ENCODE measurements at regions not wholly inside any gene's neighbourhood (a gene's known extent, or its start where the extent isn't known, plus 50 kb on each side); places are given as distances from the start of the nearest gene placed in this dataset.

DNA sequence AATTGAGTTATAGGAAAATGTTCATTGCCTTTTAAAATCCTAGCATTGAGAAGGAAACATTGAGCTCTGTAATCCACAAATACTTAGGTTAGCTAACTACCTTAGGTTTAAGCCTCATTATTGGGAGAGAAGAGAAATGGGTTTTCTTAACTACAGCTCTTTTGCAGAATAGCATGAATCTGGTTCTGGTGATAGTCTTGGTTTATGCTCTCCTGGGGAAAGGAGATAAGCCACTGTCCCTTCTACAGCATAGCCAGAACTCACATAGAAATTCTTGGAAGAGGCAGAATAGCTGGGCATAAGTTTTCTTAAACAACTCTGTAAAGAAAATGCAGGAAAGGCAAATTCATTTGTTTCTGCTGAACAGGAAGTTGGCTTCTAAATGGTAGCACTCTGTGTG is 378.6 kb upstream of the CHRM2 start:
- no peak for DNase-seq
- no peak overlapping the region for H3K27ac ChIP-seq
- intact Hi-C loops (cut with DNase I; ENCODE audit: low total_unique reads) (no loop called here), in situ Hi-C loops (cut with MboI; ENCODE audit: low pct_ligation_motif_present in 1 of 4, low pct_unique_long_range_greater_than_20kb in 1 of 4, low sequenced_read_pairs in 3 of 4) (no loop called here)
- no peaks in the 10 kb centered on the region for H3K36me3 ChIP-seq
- H3K4me3 ChIP-seq, result no peak overlapping the region
- TF ChIP-seq CTCF (IDR thresholded peaks at IDR 0.05) (no peak), EP300 (IDR thresholded peaks at IDR 0.05; ENCODE audit: low read depth) (no peak), POLR2A (IDR thresholded peaks at IDR 0.05) (no peak), POLR2AphosphoS5 (IDR thresholded peaks at IDR 0.05) (no peak)
- no peaks in the 10 kb centered on the region for H3K9me3 ChIP-seq
- H3K4me1 ChIP-seq, result no peaks in the 10 kb centered on the region
- no peaks in the 10 kb centered on the region for H3K27me3 ChIP-seq

GRCh38 chr7:136480901-136481300 is 387.6 kb upstream of the CHRM2 start:
- intact Hi-C loops (cut with DNase I; ENCODE audit: low total_unique reads) (no loop called here), in situ Hi-C loops (cut with MboI; ENCODE audit: low pct_ligation_motif_present in 1 of 4, low pct_unique_long_range_greater_than_20kb in 1 of 4, low sequenced_read_pairs in 3 of 4) (no loop called here)
- no peak for TF ChIP-seq EP300 (IDR thresholded peaks at IDR 0.05; ENCODE audit: low read depth)
- no peak for TF ChIP-seq POLR2AphosphoS5 (IDR thresholded peaks at IDR 0.05)
- TF ChIP-seq CTCF (IDR thresholded peaks at IDR 0.05), result no peak
- no peak for TF ChIP-seq POLR2A (IDR thresholded peaks at IDR 0.05)
- Histone ChIP-seq H3K36me3 (no peaks in the 10 kb centered on the region), H3K9me3 (no peaks in the 10 kb centered on the region), H3K27ac (no peak overlapping the region), H3K4me1 (no peaks in the 10 kb centered on the region), H3K27me3 (no peaks in the 10 kb centered on the region), H3K4me3 (no peak overlapping the region)
- no peak for DNase-seq
- 56 to 60% methylated on average over 4 of the region's 4 CpGs for WGBS, 2 donors (ENCODE audit: low coverage in 1 of 2)

- WGBS, 2 donors (ENCODE audit: low coverage in 1 of 2), result 25 to 41% methylated on average over 2 of the region's 2 CpGs
- intact Hi-C loops (cut with DNase I; ENCODE audit: low total_unique reads) (no loop called here), in situ Hi-C loops (cut with MboI; ENCODE audit: low pct_ligation_motif_present in 1 of 4, low pct_unique_long_range_greater_than_20kb in 1 of 4, low sequenced_read_pairs in 3 of 4) (no loop called here)
- Histone ChIP-seq H3K27me3 (no peaks in the 10 kb centered on the region), H3K4me1 (no peaks in the 10 kb centered on the region), H3K27ac (no peak overlapping the region), H3K9me3 (peaks cover 0 to 3% of the 10 kb centered on the region in 2 donors), H3K36me3 (no peaks in the 10 kb centered on the region), H3K4me3 (no peak overlapping the region)
- TF ChIP-seq POLR2AphosphoS5 (IDR thresholded peaks at IDR 0.05), result no peak
- TF ChIP-seq POLR2A (IDR thresholded peaks at IDR 0.05), result no peak
- TF ChIP-seq CTCF (IDR thresholded peaks at IDR 0.05), result no peak
- no peak for TF ChIP-seq EP300 (IDR thresholded peaks at IDR 0.05; ENCODE audit: low read depth)
- DNase-seq, result no peak
Measured at GRCh38 chr7:136479922-136480321, 388.5 kb upstream of the CHRM2 start.

DNA sequence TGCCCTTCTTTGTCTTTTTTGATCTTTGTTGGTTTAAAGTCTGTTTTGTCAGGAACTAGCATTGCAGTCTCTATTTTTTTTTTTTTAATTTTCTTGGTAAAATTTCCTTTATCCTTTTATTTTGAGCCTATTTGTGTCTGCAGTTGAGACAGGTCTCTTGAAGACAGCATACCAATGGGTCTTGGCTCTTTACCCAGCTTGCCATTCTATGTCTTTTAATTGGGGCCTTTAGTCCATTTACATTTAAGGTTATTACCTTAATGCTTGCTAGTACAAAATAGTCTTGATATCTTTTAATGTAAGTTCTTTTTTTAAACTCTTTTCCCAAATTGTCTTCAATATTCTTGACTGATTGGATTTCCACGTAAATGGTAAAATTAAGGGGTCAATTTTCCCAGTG is 398.3 kb upstream of the CHRM2 start:
- TF ChIP-seq CTCF (IDR thresholded peaks at IDR 0.05) (no peak), EP300 (IDR thresholded peaks at IDR 0.05; ENCODE audit: low read depth) (no peak), POLR2A (IDR thresholded peaks at IDR 0.05) (no peak), POLR2AphosphoS5 (IDR thresholded peaks at IDR 0.05) (no peak)
- H3K9me3 ChIP-seq, result peaks cover 34 to 35% of the 10 kb centered on the region in 2 donors
- H3K4me3 ChIP-seq, result no peak overlapping the region
- no peaks in the 10 kb centered on the region for H3K36me3 ChIP-seq
- H3K27ac ChIP-seq, result no peak overlapping the region
- in situ Hi-C loops (cut with MboI; ENCODE audit: low pct_ligation_motif_present in 1 of 4, low pct_unique_long_range_greater_than_20kb in 1 of 4, low sequenced_read_pairs in 3 of 4) (no loop called here), intact Hi-C loops (cut with DNase I; ENCODE audit: low total_unique reads) (no loop called here)
- DNase-seq, result no peak
- H3K27me3 ChIP-seq, result no peaks in the 10 kb centered on the region
- H3K4me1 ChIP-seq, result no peaks in the 10 kb centered on the region
- 80 to 85% methylated on average over 1 of the region's 1 CpG for WGBS, 2 donors (ENCODE audit: low coverage in 1 of 2)

All from transverse colon (tissue), 4 donors.